Upper lobe of left lung (tissue), 4 donors: ENCODE measurements at regions not wholly inside any gene's neighbourhood (a gene's known extent, or its start where the extent isn't known, plus 50 kb on each side); places are given as distances from the start of the nearest gene placed in this dataset.

Experiments used
- CTCF ChIP-seq, 6 experiments: fragments of 450-650 bp in 4 of 6; fragments of 200-600 bp in 2 of 6; sonication (generic) in 2 of 6; IDR thresholded peaks; one replicate each; pipeline ENCODE4 v1.5.1; 2016 to 2019; ENCODE audit warnings: antibody characterized with exemption in 6 of 6
- POLR2AphosphoS5 ChIP-seq, 2 donors: sonication (generic); formaldehyde crosslinking; IDR thresholded peaks; one replicate each; pipeline ENCODE4 v1.5.1; 2017; ENCODE audit warnings: antibody characterized with exemption in 2 of 2

GRCh38 chr18:11544060-11544633 lies 65.2 kb upstream of the SLC35G4 start:
- TF ChIP-seq POLR2AphosphoS5 (IDR thresholded peaks at IDR 0.05) = no peak
- no peak for TF ChIP-seq CTCF (IDR thresholded peaks at IDR 0.05)
